Chondrocyte (in vitro differentiated cells): ENCODE measurements at regions not wholly inside any gene's neighbourhood (a gene's known extent, or its start where the extent isn't known, plus 50 kb on each side); places are given as distances from the start of the nearest gene placed in this dataset.

Source experiments
- DNase-seq: peaks from one replicate; pipeline ENCODE4 v3.0.0; 2021; ENCODE audit warnings: mixed read lengths, low spot score
- H3K27ac Mint-ChIP-seq: one replicate; pipeline ENCODE4 v1.8.0; 2021; ENCODE audit warnings: mild to moderate bottlenecking, moderate library complexity, mixed read lengths; ENCODE audit not compliant: unreplicated experiment
- H3K27me3 Mint-ChIP-seq: 2 replicates; pipeline ENCODE4 v1.8.0; 2021; ENCODE audit warnings: low read depth, mixed read lengths
- H3K36me3 Mint-ChIP-seq: 2 replicates; pipeline ENCODE4 v1.8.0; 2021; ENCODE audit warnings: low read depth, mixed read lengths
- H3K4me1 Mint-ChIP-seq: 2 replicates; pipeline ENCODE4 v1.8.0; 2021; ENCODE audit warnings: low read depth, mild to moderate bottlenecking, mixed read lengths
- H3K4me3 Mint-ChIP-seq: one replicate; pipeline ENCODE4 v1.8.0; 2021; ENCODE audit warnings: mild to moderate bottlenecking, moderate library complexity, mixed read lengths; ENCODE audit not compliant: unreplicated experiment
- H3K9me3 Mint-ChIP-seq: 2 replicates; pipeline ENCODE4 v1.8.0; 2021; ENCODE audit warnings: low read depth, mixed read lengths
- CTCF ChIP-seq: fragments of 200-600 bp; sonication (generic); IDR thresholded peaks from 2 replicates; pipeline ENCODE4 v1.5.0; 2021; ENCODE audit warnings: antibody characterized with exemption, mild to moderate bottlenecking, moderate library complexity

GRCh38 chr3:25350725-25351114 is 77.3 kb upstream of the RARB start:
- Mint-ChIP-seq H3K4me1 (peaks cover 40% of the 10 kb centered on the region), H3K4me3 (no peak overlapping the region)

GRCh38 chr3:25354071-25354470 is 74.0 kb upstream of the RARB start:
- no peaks in the 10 kb centered on the region for H3K27me3 Mint-ChIP-seq
- DNase-seq, result no peak
- H3K9me3 Mint-ChIP-seq, result peaks cover 10% of the 10 kb centered on the region
- H3K4me3 Mint-ChIP-seq, result no peak overlapping the region
- H3K4me1 Mint-ChIP-seq, result peaks cover 45% of the 10 kb centered on the region
- TF ChIP-seq CTCF, result no peak
- peaks cover 4% of the 10 kb centered on the region for H3K36me3 Mint-ChIP-seq
- H3K27ac Mint-ChIP-seq, result peak overlapping the region; percentile 82

More at GRCh38 chr3:25350725-25351114, 77.3 kb upstream of the RARB start:
- Mint-ChIP-seq H3K36me3 (no peaks in the 10 kb centered on the region), H3K27me3 (no peaks in the 10 kb centered on the region), H3K9me3 (no peaks in the 10 kb centered on the region), H3K27ac (no peak overlapping the region)
- no peak for TF ChIP-seq CTCF
- no peak for DNase-seq

GRCh38 chr3:25355034-25355885 is 72.8 kb upstream of the RARB start:
- Mint-ChIP-seq H3K4me3 (no peak overlapping the region), H3K27me3 (no peaks in the 10 kb centered on the region), H3K36me3 (peaks cover 5% of the 10 kb centered on the region), H3K4me1 (peaks cover 52% of the 10 kb centered on the region), H3K27ac (peak overlapping the region; percentile 82), H3K9me3 (peaks cover 17% of the 10 kb centered on the region)
- no peak for DNase-seq
- TF ChIP-seq CTCF, result no peak

GRCh38 chr3:25355998-25356397 is 72.1 kb upstream of the RARB start:
- Mint-ChIP-seq H3K9me3 (peaks cover 17% of the 10 kb centered on the region), H3K27ac (peak overlapping the region; percentile 64), H3K36me3 (peaks cover 5% of the 10 kb centered on the region), H3K4me3 (no peak overlapping the region), H3K4me1 (peaks cover 53% of the 10 kb centered on the region), H3K27me3 (no peaks in the 10 kb centered on the region)
- TF ChIP-seq CTCF, result no peak
- no peak for DNase-seq

- peaks cover 5% of the 10 kb centered on the region for H3K36me3 Mint-ChIP-seq
- TF ChIP-seq CTCF, result no peak
- DNase-seq, result no peak
- H3K4me3 Mint-ChIP-seq, result no peak overlapping the region
- H3K4me1 Mint-ChIP-seq, result peaks cover 20% of the 10 kb centered on the region
- H3K27me3 Mint-ChIP-seq, result no peaks in the 10 kb centered on the region
- H3K27ac Mint-ChIP-seq, result no peak overlapping the region
- peaks cover 17% of the 10 kb centered on the region for H3K9me3 Mint-ChIP-seq
Measured at GRCh38 chr3:25362118-25362517, 65.9 kb upstream of the RARB start.
